SH-SY5Y (cell line): ENCODE measurements at regions not wholly inside any gene's neighbourhood (a gene's known extent, or its start where the extent isn't known, plus 50 kb on each side); places are given as distances from the start of the nearest gene placed in this dataset.

Source experiments
- GATA2 ChIP-seq: IDR thresholded peaks from 2 replicates; pipeline ENCODE4 v1.6.1; 2011; ENCODE audit warnings: mild to moderate bottlenecking, low read depth, low read length
- GATA3 ChIP-seq: IDR thresholded peaks from 2 replicates; pipeline ENCODE4 v1.6.1; 2011; ENCODE audit warnings: low read depth, mild to moderate bottlenecking, low read length, moderate library complexity

- TF ChIP-seq GATA3 (no peak), GATA2 (no peak)
Measured at GRCh38 chr9:118262191-118262590, 558.0 kb downstream of the TLR4 start.
